Neural crest cell (in vitro differentiated cells): ENCODE measurements at regions not wholly inside any gene's neighbourhood (a gene's known extent, or its start where the extent isn't known, plus 50 kb on each side); places are given as distances from the start of the nearest gene placed in this dataset.

Experiments used
- DNase-seq: peaks from one replicate; pipeline ENCODE4 v3.0.0; 2021; ENCODE audit warnings: low read depth, mixed read lengths, low spot score
- H3K27ac Mint-ChIP-seq: one replicate; pipeline ENCODE4 v1.8.0; 2021; ENCODE audit warnings: mild to moderate bottlenecking, mixed read lengths; ENCODE audit not compliant: unreplicated experiment
- H3K27me3 Mint-ChIP-seq: 2 replicates; pipeline ENCODE4 v1.8.0; 2021; ENCODE audit warnings: low read depth, mild to moderate bottlenecking, mixed read lengths
- H3K36me3 Mint-ChIP-seq: 2 replicates; pipeline ENCODE4 v1.8.0; 2021; ENCODE audit warnings: low read depth, mild to moderate bottlenecking, mixed read lengths
- H3K4me1 Mint-ChIP-seq: 2 replicates; pipeline ENCODE4 v1.8.0; 2021; ENCODE audit warnings: mixed read lengths
- H3K4me3 Mint-ChIP-seq: one replicate; pipeline ENCODE4 v1.8.0; 2021; ENCODE audit warnings: mild to moderate bottlenecking, mixed read lengths
- H3K9me3 Mint-ChIP-seq: 2 replicates; pipeline ENCODE4 v1.8.0; 2021; ENCODE audit warnings: mixed read lengths
- TF ChIP-seq, protein P1 (sequence below): fragments of 200-600 bp; sonication (generic); conservative IDR thresholded peaks from 2 replicates; pipeline ENCODE4 v1.5.0; 2021; ENCODE audit warnings: antibody characterized with exemption, mild to moderate bottlenecking

- Mint-ChIP-seq H3K27ac (no peak overlapping the region), H3K36me3 (no peaks in the 10 kb centered on the region), H3K4me3 (no peak overlapping the region), H3K27me3 (peaks cover 11% of the 10 kb centered on the region), H3K4me1 (no peaks in the 10 kb centered on the region), H3K9me3 (no peaks in the 10 kb centered on the region)
- no peak for DNase-seq
- TF ChIP-seq, protein P1, sequence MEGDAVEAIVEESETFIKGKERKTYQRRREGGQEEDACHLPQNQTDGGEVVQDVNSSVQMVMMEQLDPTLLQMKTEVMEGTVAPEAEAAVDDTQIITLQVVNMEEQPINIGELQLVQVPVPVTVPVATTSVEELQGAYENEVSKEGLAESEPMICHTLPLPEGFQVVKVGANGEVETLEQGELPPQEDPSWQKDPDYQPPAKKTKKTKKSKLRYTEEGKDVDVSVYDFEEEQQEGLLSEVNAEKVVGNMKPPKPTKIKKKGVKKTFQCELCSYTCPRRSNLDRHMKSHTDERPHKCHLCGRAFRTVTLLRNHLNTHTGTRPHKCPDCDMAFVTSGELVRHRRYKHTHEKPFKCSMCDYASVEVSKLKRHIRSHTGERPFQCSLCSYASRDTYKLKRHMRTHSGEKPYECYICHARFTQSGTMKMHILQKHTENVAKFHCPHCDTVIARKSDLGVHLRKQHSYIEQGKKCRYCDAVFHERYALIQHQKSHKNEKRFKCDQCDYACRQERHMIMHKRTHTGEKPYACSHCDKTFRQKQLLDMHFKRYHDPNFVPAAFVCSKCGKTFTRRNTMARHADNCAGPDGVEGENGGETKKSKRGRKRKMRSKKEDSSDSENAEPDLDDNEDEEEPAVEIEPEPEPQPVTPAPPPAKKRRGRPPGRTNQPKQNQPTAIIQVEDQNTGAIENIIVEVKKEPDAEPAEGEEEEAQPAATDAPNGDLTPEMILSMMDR = no peak
Observed at GRCh38 chr1:36565576-36566501, 83.1 kb upstream of the CSF3R start.

DNA sequence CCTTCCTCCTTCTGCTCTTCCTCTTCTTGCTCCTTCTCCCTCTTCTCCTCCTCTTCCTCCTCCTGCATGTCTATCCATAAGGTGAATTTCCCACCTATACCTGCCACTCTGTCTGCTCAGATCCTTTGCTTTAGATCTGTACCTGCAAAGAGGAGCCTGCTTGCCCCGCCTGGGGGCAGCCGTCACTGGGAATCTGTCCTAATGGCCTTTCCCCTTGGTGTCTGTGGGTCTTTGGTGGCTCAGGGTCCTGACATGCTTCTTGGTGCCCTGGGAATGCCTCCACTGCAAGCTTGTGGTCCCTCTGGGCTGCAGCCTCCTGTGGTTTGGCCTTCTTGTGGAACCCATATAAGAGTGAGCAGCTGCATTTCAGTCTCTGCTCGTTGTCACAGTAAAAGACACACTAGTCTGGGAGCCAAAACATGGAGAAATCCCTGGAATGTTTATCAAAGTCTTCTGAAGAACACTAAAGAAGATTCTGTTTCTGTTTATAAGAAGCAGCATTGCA, 79.5 kb upstream of the CSF3R start:
- Mint-ChIP-seq H3K27ac (no peak overlapping the region), H3K4me1 (no peaks in the 10 kb centered on the region), H3K36me3 (no peaks in the 10 kb centered on the region), H3K27me3 (peaks cover 7% of the 10 kb centered on the region), H3K9me3 (no peaks in the 10 kb centered on the region), H3K4me3 (no peak overlapping the region)
- DNase-seq = no peak
- TF ChIP-seq, protein P1 = no peak

- TF ChIP-seq, protein P1 = no peak
- no peaks in the 10 kb centered on the region for H3K4me1 Mint-ChIP-seq
- H3K9me3 Mint-ChIP-seq = no peaks in the 10 kb centered on the region
- peaks cover 5% of the 10 kb centered on the region for H3K27me3 Mint-ChIP-seq
- no peak overlapping the region for H3K4me3 Mint-ChIP-seq
- H3K36me3 Mint-ChIP-seq = no peaks in the 10 kb centered on the region
- no peak overlapping the region for H3K27ac Mint-ChIP-seq
- DNase-seq = no peak
Observed at GRCh38 chr1:36561361-36561724, 78.6 kb upstream of the CSF3R start.

GRCh38 chr1:36560621-36561360, 78.1 kb upstream of the CSF3R start:
- DNase-seq = no peak
- TF ChIP-seq, protein P1 = no peak
- H3K4me1 Mint-ChIP-seq = no peaks in the 10 kb centered on the region
- peaks cover 10% of the 10 kb centered on the region for H3K27me3 Mint-ChIP-seq
- H3K9me3 Mint-ChIP-seq = no peaks in the 10 kb centered on the region
- H3K27ac Mint-ChIP-seq = no peak overlapping the region
- no peak overlapping the region for H3K4me3 Mint-ChIP-seq
- H3K36me3 Mint-ChIP-seq = no peaks in the 10 kb centered on the region

GRCh38 chr1:36560177-36560576, 77.5 kb upstream of the CSF3R start:
- Mint-ChIP-seq H3K36me3 (no peaks in the 10 kb centered on the region), H3K27ac (no peak overlapping the region), H3K4me1 (no peaks in the 10 kb centered on the region), H3K27me3 (peaks cover 16% of the 10 kb centered on the region), H3K9me3 (no peaks in the 10 kb centered on the region), H3K4me3 (no peak overlapping the region)
- DNase-seq = no peak
- TF ChIP-seq, protein P1 = no peak
